ENCODE measurements at regions not wholly inside any gene's neighbourhood (a gene's known extent, or its start where the extent isn't known, plus 50 kb on each side); places are given as distances from the start of the nearest gene placed in this dataset.

GRCh38 chr4:125541836-125542385 is 227.2 kb downstream of the FAT4 start:
- ChIA-PET POLR2A (ENCODE audit: low non-redundant PET) (no interaction called here), CTCF (no interaction called here)
- TF ChIP-seq CTCF (conservative IDR thresholded peaks at IDR 0.05; ENCODE audit: low read depth), result no peak

GRCh38 chr4:125546272-125546671 is 231.5 kb downstream of the FAT4 start:
- H3K27ac ChIP-seq, result no peak overlapping the region
- no peak for TF ChIP-seq CTCF (conservative IDR thresholded peaks at IDR 0.05; ENCODE audit: low read depth)
- ChIA-PET POLR2A (ENCODE audit: low non-redundant PET) (no interaction called here), CTCF (no interaction called here)
- no peak for DNase-seq (ENCODE audit: low spot score)

More at GRCh38 chr4:125541836-125542385, 227.2 kb downstream of the FAT4 start:
- H3K27ac ChIP-seq, result no peak overlapping the region
- no peak for DNase-seq (ENCODE audit: low spot score)

- DNase-seq (ENCODE audit: low spot score), result no peak
- no peak overlapping the region for H3K27ac ChIP-seq
- ChIA-PET POLR2A (ENCODE audit: low non-redundant PET) (no interaction called here), CTCF (no interaction called here)
- no peak for TF ChIP-seq CTCF (conservative IDR thresholded peaks at IDR 0.05; ENCODE audit: low read depth)
These were observed 233.1 kb downstream of the FAT4 start for GRCh38 chr4:125547836-125548235.

GRCh38 chr4:125550769-125551168 is 236.0 kb downstream of the FAT4 start:
- CTCF ChIA-PET, result no interaction called here
- H3K27ac ChIP-seq, result no peak overlapping the region
- no peak for DNase-seq (ENCODE audit: low spot score)
- TF ChIP-seq CTCF (conservative IDR thresholded peaks at IDR 0.05; ENCODE audit: low read depth), result no peak
- POLR2A ChIA-PET (ENCODE audit: low non-redundant PET), result no interaction called here

- no peak overlapping the region for H3K27ac ChIP-seq
- ChIA-PET POLR2A (ENCODE audit: low non-redundant PET) (no interaction called here), CTCF (no interaction called here)
- DNase-seq (ENCODE audit: low spot score), result no peak
- TF ChIP-seq CTCF (conservative IDR thresholded peaks at IDR 0.05; ENCODE audit: low read depth), result no peak
These were observed 236.7 kb downstream of the FAT4 start for GRCh38 chr4:125551466-125551865.

- no peak for DNase-seq (ENCODE audit: low spot score)
- TF ChIP-seq CTCF (conservative IDR thresholded peaks at IDR 0.05; ENCODE audit: low read depth), result no peak
- no peak overlapping the region for H3K27ac ChIP-seq
- CTCF ChIA-PET, result no interaction called here
- POLR2A ChIA-PET (ENCODE audit: low non-redundant PET), result no interaction called here
These were observed 237.2 kb downstream of the FAT4 start for GRCh38 chr4:125551967-125552366.

GRCh38 chr4:125572601-125573000 is 257.8 kb downstream of the FAT4 start:
- DNase-seq (ENCODE audit: low spot score), result no peak
- no peak for TF ChIP-seq CTCF (conservative IDR thresholded peaks at IDR 0.05; ENCODE audit: low read depth)
- ChIA-PET POLR2A (ENCODE audit: low non-redundant PET) (no interaction called here), CTCF (interaction anchor here (0.6 kb wide), 1 partner anchor 243 kb away, joined by 7 read pairs; no protein-coding TSS in a partner anchor)
- H3K27ac ChIP-seq, result no peak overlapping the region

Data from RWPE1 (cell line).